ENCODE measurements at regions not wholly inside any gene's neighbourhood (a gene's known extent, or its start where the extent isn't known, plus 50 kb on each side); places are given as distances from the start of the nearest gene placed in this dataset.

GRCh38 chr18:78862395-78862794, 117.2 kb upstream of the SALL3 start:
- H3K4me3 ChIP-seq (ENCODE audit: low read depth, low read length), result no peak overlapping the region
- no peak for DNase-seq (ENCODE audit: low read depth, low spot score)
- TF ChIP-seq CTCF (IDR thresholded peaks at IDR 0.05; ENCODE audit: low read depth, low read length), result no peak
- in situ Hi-C loops (cut with HindIII; ENCODE audit: low sequenced_read_pairs), result no loop called here

- in situ Hi-C loops (cut with HindIII; ENCODE audit: low sequenced_read_pairs), result no loop called here
- TF ChIP-seq CTCF (IDR thresholded peaks at IDR 0.05; ENCODE audit: low read depth, low read length), result no peak
- no peak overlapping the region for H3K4me3 ChIP-seq (ENCODE audit: low read depth, low read length)
- no peak for DNase-seq (ENCODE audit: low read depth, low spot score)
Measured at GRCh38 chr18:78865056-78865598, 114.5 kb upstream of the SALL3 start.

GRCh38 chr18:78865771-78866310, 113.8 kb upstream of the SALL3 start:
- in situ Hi-C loops (cut with HindIII; ENCODE audit: low sequenced_read_pairs), result no loop called here
- TF ChIP-seq CTCF (IDR thresholded peaks at IDR 0.05; ENCODE audit: low read depth, low read length), result no peak
- no peak for DNase-seq (ENCODE audit: low read depth, low spot score)
- H3K4me3 ChIP-seq (ENCODE audit: low read depth, low read length), result no peak overlapping the region

GRCh38 chr18:78867131-78867530, 112.5 kb upstream of the SALL3 start:
- DNase-seq (ENCODE audit: low read depth, low spot score), result no peak
- no peak for TF ChIP-seq CTCF (IDR thresholded peaks at IDR 0.05; ENCODE audit: low read depth, low read length)
- H3K4me3 ChIP-seq (ENCODE audit: low read depth, low read length), result no peak overlapping the region
- in situ Hi-C loops (cut with HindIII; ENCODE audit: low sequenced_read_pairs), result no loop called here

- no peak for TF ChIP-seq CTCF (IDR thresholded peaks at IDR 0.05; ENCODE audit: low read depth, low read length)
- in situ Hi-C loops (cut with HindIII; ENCODE audit: low sequenced_read_pairs), result no loop called here
- no peak for DNase-seq (ENCODE audit: low read depth, low spot score)
- H3K4me3 ChIP-seq (ENCODE audit: low read depth, low read length), result no peak overlapping the region
Measured at GRCh38 chr18:78868330-78869316, 111.0 kb upstream of the SALL3 start.

DNA sequence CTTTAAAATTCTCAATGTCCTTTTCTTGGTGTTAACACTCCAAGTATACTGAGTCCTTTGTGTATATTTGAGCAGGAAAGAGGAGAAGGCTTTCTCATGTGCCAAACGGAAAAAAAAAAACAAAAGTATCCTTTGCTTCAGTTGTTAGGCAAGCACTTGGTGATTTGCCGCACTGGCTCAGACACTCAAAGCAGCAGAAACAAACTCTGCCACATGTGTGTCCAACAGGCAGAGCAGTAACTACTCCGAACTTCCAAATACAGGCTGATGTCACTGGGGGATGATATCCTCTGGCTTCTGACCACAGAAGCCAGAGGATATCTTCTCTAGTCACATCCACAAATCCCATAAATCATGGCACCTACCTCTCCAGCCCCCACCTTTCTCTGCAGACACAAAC, 108.0 kb upstream of the SALL3 start:
- TF ChIP-seq CTCF (IDR thresholded peaks at IDR 0.05; ENCODE audit: low read depth, low read length), result no peak
- in situ Hi-C loops (cut with HindIII; ENCODE audit: low sequenced_read_pairs), result no loop called here
- H3K4me3 ChIP-seq (ENCODE audit: low read depth, low read length), result no peak overlapping the region
- no peak for DNase-seq (ENCODE audit: low read depth, low spot score)

Data from astrocyte of the spinal cord (primary cell).